GOT3 (cell line): ENCODE measurements at regions not wholly inside any gene's neighbourhood (a gene's known extent, or its start where the extent isn't known, plus 50 kb on each side); places are given as distances from the start of the nearest gene placed in this dataset.

Experiments used
- DNase-seq: peaks from one replicate; lab custom pipeline; 2025; ENCODE audit warnings: mixed read lengths; lab: John Stamatoyannopoulos, UW

- DNase-seq: no peak
Measured at GRCh38 chr3:44020143-44020542, 221.5 kb upstream of the TOPAZ1 start.

- DNase-seq: no peak
Measured at GRCh38 chr3:44021651-44022594, 219.8 kb upstream of the TOPAZ1 start.

GRCh38 chr3:44023961-44024593 lies 217.6 kb upstream of the TOPAZ1 start:
- DNase-seq: no peak

- no peak for DNase-seq
Measured at GRCh38 chr3:44026220-44026865, 215.3 kb upstream of the TOPAZ1 start.

DNA sequence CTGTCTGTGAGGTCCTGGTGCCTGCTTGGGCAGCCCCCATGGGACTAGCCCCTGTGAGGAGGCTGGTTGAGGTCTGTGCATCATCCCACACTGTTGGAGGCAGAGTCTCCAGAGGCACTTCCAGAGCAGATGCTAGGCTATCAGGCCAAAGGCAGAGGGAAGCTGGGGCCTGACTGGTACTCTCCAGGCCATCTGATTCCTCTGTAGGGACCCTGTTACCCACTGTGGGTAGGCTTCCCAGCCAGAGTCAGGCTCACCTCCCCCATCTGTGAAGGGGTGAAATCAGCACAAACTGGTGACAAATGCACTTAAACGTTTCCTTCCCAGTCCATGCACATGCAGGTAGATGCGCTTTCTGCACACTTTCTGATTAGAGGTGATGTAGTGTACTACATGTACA lies 212.6 kb upstream of the TOPAZ1 start:
- no peak for DNase-seq

DNA sequence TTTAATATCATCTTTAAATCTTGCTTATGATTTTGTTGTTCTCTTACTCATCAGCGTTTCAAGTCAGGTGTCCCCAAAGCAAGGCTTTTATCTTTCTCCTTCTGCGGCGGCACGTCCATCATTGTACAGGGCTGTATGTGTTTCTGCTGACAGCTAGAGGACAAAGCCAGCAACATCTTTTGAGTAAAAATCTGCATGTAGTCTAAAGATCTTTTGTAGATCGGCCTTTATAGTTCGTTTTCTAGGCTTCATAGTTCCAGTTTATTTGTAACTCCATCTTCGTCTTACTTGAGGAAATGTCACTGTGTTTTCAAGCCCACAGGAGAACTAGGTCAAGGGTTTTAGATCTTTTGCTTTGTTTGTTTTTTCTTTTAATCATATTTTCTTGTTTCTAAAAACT lies 211.4 kb upstream of the TOPAZ1 start:
- DNase-seq: no peak

GRCh38 chr3:44030687-44031305 lies 210.9 kb upstream of the TOPAZ1 start:
- no peak for DNase-seq

GRCh38 chr3:44031387-44032380 lies 210.0 kb upstream of the TOPAZ1 start:
- DNase-seq: no peak

- DNase-seq: no peak
Measured at GRCh38 chr3:44032487-44032886, 209.2 kb upstream of the TOPAZ1 start.

DNA sequence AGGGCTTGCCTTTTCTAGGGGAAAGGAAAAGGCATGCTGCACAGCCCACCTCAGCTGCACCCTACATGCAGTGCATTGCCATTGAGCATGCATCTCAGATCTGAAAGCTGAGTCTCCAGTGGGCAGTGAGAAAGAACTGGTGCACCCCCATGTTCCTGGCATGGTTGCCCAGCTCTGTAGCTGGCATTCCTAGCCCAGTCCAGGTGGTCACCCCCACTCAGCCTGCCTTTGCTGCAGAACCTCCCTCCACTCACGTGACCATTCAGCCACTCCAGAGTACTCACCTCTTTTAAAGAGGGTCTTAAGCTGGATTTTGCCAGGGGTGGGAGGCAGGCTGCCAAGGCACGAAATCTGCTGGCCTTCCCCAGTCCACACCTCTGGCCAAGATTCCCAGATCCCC lies 208.6 kb upstream of the TOPAZ1 start:
- DNase-seq: no peak

DNA sequence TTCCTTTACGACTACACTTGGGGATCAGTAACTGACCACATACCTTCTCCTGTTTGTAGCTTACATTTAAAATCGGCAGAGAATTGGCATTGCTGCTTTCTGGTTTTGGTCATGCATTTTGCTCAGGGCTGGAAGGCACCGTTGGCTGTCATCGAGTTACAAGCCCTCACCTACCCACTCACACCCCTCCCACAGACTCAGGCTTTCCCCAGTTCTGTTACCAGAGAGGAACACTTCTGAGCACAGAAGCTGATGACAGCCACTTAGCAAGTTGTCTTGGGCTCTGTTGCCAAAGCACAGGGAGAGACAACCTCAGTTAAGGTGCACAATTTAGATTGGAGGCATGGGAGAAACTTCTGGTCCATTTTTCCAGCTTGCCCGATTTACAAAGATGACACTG lies 204.8 kb upstream of the TOPAZ1 start:
- no peak for DNase-seq

DNA sequence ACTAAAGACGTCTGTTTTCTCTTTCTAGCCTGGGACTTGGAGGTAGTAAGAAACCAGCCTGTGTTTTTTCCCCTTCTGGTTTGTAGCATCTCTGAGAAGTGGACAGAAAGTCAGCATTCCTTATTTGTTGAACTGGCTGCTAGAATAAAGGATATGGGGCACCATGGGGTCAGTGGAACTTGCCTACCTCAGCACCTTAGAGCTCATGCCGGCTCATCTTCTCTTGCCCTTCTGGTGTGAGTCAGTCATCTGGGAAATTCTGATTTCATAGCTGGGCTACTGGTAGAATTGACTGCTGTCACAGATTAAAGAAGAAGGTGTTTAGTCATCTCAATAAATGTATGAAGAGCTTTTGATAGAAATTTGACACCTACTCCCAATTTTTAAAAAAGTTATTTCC lies 202.7 kb upstream of the TOPAZ1 start:
- DNase-seq: no peak

- DNase-seq: no peak
Measured at GRCh38 chr3:44041726-44042125, 200.0 kb upstream of the TOPAZ1 start.

- DNase-seq: no peak
Measured at GRCh38 chr3:44042772-44043171, 198.9 kb upstream of the TOPAZ1 start.

- DNase-seq: no peak
Measured at GRCh38 chr3:44045476-44046275, 196.0 kb upstream of the TOPAZ1 start.

- no peak for DNase-seq
Measured at GRCh38 chr3:44047796-44048195, 193.9 kb upstream of the TOPAZ1 start.

- no peak for DNase-seq
Measured at GRCh38 chr3:44048196-44048924, 193.3 kb upstream of the TOPAZ1 start.

GRCh38 chr3:44048949-44049348 lies 192.7 kb upstream of the TOPAZ1 start:
- DNase-seq: no peak

DNA sequence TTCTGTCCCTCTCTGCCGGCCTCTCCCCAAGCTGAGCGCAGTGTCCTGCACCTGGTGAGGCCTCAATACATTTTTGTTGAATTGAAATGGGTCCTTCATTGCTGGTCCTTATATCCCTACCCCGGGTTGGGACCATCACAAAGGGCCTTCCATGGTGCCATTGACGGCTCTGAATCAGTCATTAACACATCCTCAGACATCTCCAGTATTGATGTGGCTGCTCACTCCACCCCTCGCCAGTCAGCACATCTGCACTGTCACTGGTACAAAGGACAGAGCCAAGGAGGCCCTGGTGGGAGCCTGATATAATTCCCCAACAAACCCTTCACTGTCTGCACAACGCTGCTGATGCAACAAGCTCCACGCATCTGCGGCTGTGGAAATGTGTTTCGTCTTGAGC lies 191.6 kb upstream of the TOPAZ1 start:
- DNase-seq: no peak

DNA sequence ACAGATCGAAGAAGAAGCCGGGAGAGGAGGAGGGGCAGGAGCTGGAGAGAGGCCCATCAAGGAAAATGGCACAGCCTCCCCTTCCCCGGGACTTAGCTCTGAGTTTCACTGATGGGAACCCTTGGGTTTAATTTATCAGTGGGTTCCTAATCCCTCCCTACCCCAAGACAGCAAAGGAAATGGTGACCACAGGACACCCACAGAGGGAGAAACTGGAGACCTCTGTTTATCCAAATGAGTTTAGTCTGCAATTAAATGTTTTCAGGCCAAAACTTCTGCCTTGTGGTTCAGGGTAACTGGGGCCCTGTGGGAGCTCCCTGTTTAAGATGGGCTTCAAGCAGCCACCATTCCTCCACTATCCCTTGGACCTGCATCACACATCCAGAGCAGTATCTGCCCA lies 190.8 kb upstream of the TOPAZ1 start:
- no peak for DNase-seq
